GM23338 (cell line): ENCODE measurements at regions not wholly inside any gene's neighbourhood (a gene's known extent, or its start where the extent isn't known, plus 50 kb on each side); places are given as distances from the start of the nearest gene placed in this dataset.

Experiments used
- ATAC-seq: fragments of 200-7000 bp; cut with Tn5 transposase; 3 replicates; pipeline ENCODE4 v1.9.1; 2020
- DNase-seq: peaks from one replicate; pipeline ENCODE4 v3.0.0-alpha.2; 2015; ENCODE audit warnings: low spot score
- H2AFZ ChIP-seq: fragments of 200-600 bp; sonication (generic); 2 replicates; pipeline ENCODE4 v1.8.0; 2016; ENCODE audit warnings: antibody characterized with exemption, mild to moderate bottlenecking, moderate library complexity
- H3F3A ChIP-seq: fragments of 200-600 bp; sonication (generic); replicated peaks from 2 replicates; pipeline ENCODE4 v1.8.0; 2017; ENCODE audit warnings: antibody characterized with exemption, mixed run types, low read depth
- H3K27ac ChIP-seq: fragments of 200-600 bp; sonication (generic); 2 replicates; pipeline ENCODE4 v1.6.1; 2016; ENCODE audit warnings: low read depth
- H3K27me3 ChIP-seq: fragments of 200-600 bp; sonication (generic); 2 replicates; pipeline ENCODE4 v1.8.0; 2016; ENCODE audit warnings: mild to moderate bottlenecking, mixed run types, moderate library complexity; ENCODE audit not compliant: insufficient read depth
- H3K36me3 ChIP-seq: fragments of 200-600 bp; sonication (generic); 2 replicates; pipeline ENCODE4 v1.8.0; 2016; ENCODE audit warnings: mild to moderate bottlenecking; ENCODE audit not compliant: insufficient read depth
- H3K4me1 ChIP-seq: fragments of 200-600 bp; sonication (generic); 2 replicates; pipeline ENCODE4 v1.8.0; 2016; ENCODE audit warnings: mild to moderate bottlenecking, moderate library complexity; ENCODE audit not compliant: insufficient read depth
- H3K4me2 ChIP-seq: fragments of 200-600 bp; sonication (generic); 2 replicates; pipeline ENCODE4 v1.7.1; 2017; ENCODE audit warnings: mixed run types
- H3K4me3 ChIP-seq: fragments of 200-600 bp; sonication (generic); 2 replicates; pipeline ENCODE4 v1.6.1; 2016; ENCODE audit warnings: mixed run types
- H3K79me2 ChIP-seq: fragments of 200-600 bp; sonication (generic); replicated peaks from 2 replicates; pipeline ENCODE4 v1.8.0; 2017; ENCODE audit warnings: mild to moderate bottlenecking; ENCODE audit not compliant: insufficient read depth
- H3K9me2 ChIP-seq: fragments of 200-600 bp; sonication (generic); 2 replicates; pipeline ENCODE4 v1.8.0; 2017; ENCODE audit not compliant: insufficient read depth
- H4K20me1 ChIP-seq: fragments of 200-600 bp; sonication (generic); replicated peaks from 2 replicates; pipeline ENCODE4 v1.8.0; 2017; ENCODE audit warnings: mild to moderate bottlenecking; ENCODE audit not compliant: insufficient read depth
- H3K27ac Mint-ChIP-seq: 2 replicates; pipeline ENCODE4 v1.8.0; 2020; ENCODE audit warnings: inconsistent platforms, mild to moderate bottlenecking, moderate library complexity, mixed read lengths
- H3K27me3 Mint-ChIP-seq: 3 replicates; pipeline ENCODE4 v1.8.0; 2022; ENCODE audit warnings: low read depth, mild to moderate bottlenecking, moderate library complexity, mixed read lengths, inconsistent platforms; ENCODE audit not compliant: insufficient read depth, poor library complexity
- H3K36me3 Mint-ChIP-seq: 3 replicates; pipeline ENCODE4 v1.8.0; 2021; ENCODE audit warnings: low read depth, mild to moderate bottlenecking, inconsistent platforms, moderate library complexity, mixed read lengths
- H3K4me1 Mint-ChIP-seq: 3 replicates; pipeline ENCODE4 v1.8.0; 2020; ENCODE audit warnings: mild to moderate bottlenecking, inconsistent platforms, mixed read lengths
- H3K4me3 Mint-ChIP-seq: 3 replicates; pipeline ENCODE4 v1.8.0; 2021; ENCODE audit warnings: moderate library complexity, mild to moderate bottlenecking, inconsistent platforms, mixed read lengths
- H3K9me3 Mint-ChIP-seq: 3 replicates; pipeline ENCODE4 v1.8.0; 2020; ENCODE audit warnings: moderate library complexity, mild to moderate bottlenecking, inconsistent platforms, mixed read lengths
- CREB1 ChIP-seq: fragments of 250-450 bp; sonication (Bioruptor Pico); IDR thresholded peaks from 2 replicates; pipeline ENCODE4 v1.5.0; 2020; ENCODE audit warnings: low read depth, mild to moderate bottlenecking, moderate library complexity
- EZH2 ChIP-seq: fragments of 200-600 bp; sonication (generic); IDR thresholded peaks from one replicate; pipeline ENCODE4 v1.8.0; 2017; ENCODE audit warnings: antibody characterized with exemption, mild to moderate bottlenecking, low read depth; ENCODE audit not compliant: unreplicated experiment
- EZH2phosphoT487 ChIP-seq: fragments of 200-600 bp; sonication (generic); IDR thresholded peaks from one replicate; pipeline ENCODE4 v1.8.1; 2018; ENCODE audit warnings: antibody characterized with exemption; ENCODE audit not compliant: unreplicated experiment
- JUNB ChIP-seq: IDR thresholded peaks from one replicate; pipeline ENCODE4 v1.6.1; 2016; ENCODE audit warnings: antibody characterized with exemption; ENCODE audit not compliant: unreplicated experiment
- NANOG ChIP-seq: IDR thresholded peaks from 2 replicates; pipeline ENCODE4 v1.6.1; 2016; ENCODE audit warnings: antibody characterized with exemption, borderline replicate concordance
- POLR2AphosphoS5 ChIP-seq: IDR thresholded peaks from 2 replicates; pipeline ENCODE4 v1.6.1; 2016; ENCODE audit warnings: antibody characterized with exemption, low read depth
- STAT1 ChIP-seq: IDR thresholded peaks from one replicate; pipeline ENCODE4 v1.6.1; 2016; ENCODE audit warnings: antibody characterized with exemption; ENCODE audit not compliant: unreplicated experiment
- ZNF114 ChIP-seq: fragments of 250-450 bp; sonication (Bioruptor Pico); IDR thresholded peaks from 2 replicates; pipeline ENCODE4 v1.5.0; 2020; ENCODE audit warnings: mild to moderate bottlenecking, moderate library complexity
- ZNF331 ChIP-seq: fragments of 250-450 bp; sonication (Bioruptor Pico); IDR thresholded peaks from 2 replicates; pipeline ENCODE4 v1.5.0; 2020; ENCODE audit warnings: low read depth, mild to moderate bottlenecking, moderate library complexity
- TF ChIP-seq, protein P1 (sequence below): IDR thresholded peaks from one replicate; pipeline ENCODE4 v1.6.1; 2018; ENCODE audit warnings: antibody characterized with exemption; ENCODE audit not compliant: unreplicated experiment
- TF ChIP-seq, protein P2 (sequence below): fragments of 250-450 bp; sonication (Bioruptor Pico); IDR thresholded peaks from 2 replicates; pipeline ENCODE4 v1.5.0; 2020; ENCODE audit warnings: mild to moderate bottlenecking, moderate library complexity
- TF ChIP-seq, protein P3 (sequence below), 2 experiments: fragments of 200-600 bp in 1 of 2; sonication (generic) in 1 of 2; conservative IDR thresholded peaks; 2 replicates each; pipeline versions ENCODE4 v1.5.1 to v1.6.1; 2016 to 2017; ENCODE audit warnings: antibody characterized with exemption in 2 of 2, low read depth in 2 of 2, mild to moderate bottlenecking in 2 of 2, moderate library complexity in 1 of 2

DNA sequence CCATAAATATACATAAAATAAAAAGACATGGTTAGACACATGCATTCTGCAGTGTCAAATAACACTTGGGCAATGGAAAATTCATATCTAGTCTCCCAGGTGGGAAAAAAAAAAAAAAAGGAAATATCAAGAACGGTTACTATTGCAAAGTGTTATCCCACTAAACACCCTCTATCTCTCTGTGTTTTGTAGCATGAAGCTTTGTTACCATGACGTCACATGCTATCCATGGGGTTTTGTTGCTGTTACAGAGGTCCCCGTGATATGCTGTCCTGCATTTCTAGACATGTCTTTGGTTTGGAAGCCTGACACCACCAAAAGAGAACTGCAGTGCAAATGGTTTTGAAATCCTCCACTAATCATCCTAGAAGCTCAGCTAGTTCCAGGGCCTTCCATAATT is 50.7 kb upstream of the TLR3 start (continued):
- TF ChIP-seq, protein P1, sequence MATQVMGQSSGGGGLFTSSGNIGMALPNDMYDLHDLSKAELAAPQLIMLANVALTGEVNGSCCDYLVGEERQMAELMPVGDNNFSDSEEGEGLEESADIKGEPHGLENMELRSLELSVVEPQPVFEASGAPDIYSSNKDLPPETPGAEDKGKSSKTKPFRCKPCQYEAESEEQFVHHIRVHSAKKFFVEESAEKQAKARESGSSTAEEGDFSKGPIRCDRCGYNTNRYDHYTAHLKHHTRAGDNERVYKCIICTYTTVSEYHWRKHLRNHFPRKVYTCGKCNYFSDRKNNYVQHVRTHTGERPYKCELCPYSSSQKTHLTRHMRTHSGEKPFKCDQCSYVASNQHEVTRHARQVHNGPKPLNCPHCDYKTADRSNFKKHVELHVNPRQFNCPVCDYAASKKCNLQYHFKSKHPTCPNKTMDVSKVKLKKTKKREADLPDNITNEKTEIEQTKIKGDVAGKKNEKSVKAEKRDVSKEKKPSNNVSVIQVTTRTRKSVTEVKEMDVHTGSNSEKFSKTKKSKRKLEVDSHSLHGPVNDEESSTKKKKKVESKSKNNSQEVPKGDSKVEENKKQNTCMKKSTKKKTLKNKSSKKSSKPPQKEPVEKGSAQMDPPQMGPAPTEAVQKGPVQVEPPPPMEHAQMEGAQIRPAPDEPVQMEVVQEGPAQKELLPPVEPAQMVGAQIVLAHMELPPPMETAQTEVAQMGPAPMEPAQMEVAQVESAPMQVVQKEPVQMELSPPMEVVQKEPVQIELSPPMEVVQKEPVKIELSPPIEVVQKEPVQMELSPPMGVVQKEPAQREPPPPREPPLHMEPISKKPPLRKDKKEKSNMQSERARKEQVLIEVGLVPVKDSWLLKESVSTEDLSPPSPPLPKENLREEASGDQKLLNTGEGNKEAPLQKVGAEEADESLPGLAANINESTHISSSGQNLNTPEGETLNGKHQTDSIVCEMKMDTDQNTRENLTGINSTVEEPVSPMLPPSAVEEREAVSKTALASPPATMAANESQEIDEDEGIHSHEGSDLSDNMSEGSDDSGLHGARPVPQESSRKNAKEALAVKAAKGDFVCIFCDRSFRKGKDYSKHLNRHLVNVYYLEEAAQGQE: no peak
- TF ChIP-seq STAT1: no peak
- TF ChIP-seq ZNF114: no peak
- no peak for TF ChIP-seq NANOG
- no peak for TF ChIP-seq CREB1 (CRISPR knock-in tag)
- TF ChIP-seq ZNF331: no peak

DNA sequence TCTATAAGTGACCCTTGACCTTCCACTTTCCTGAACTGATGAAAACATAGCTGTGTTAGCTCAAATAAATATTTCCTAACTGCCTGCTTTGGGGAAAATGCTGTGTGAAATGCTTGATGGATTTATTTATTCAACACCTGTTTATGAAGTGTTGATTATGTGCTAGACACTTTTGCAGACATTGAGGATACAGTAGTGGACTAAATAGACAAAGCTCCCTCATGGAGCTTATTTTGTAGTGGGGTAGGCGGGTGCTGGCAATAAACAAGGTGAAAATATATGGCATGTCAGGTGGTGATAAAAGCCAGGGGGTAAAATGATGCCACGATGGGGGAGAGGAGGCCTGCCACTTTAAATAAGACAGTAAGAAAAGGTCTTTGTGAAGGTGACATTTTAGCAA is 50.2 kb upstream of the TLR3 start:
- no peak for DNase-seq
- Histone ChIP-seq H3K27ac (no peak overlapping the region), H3K79me2 (no peaks in the 10 kb centered on the region), H3K4me1 (peaks cover 11% of the 10 kb centered on the region), H3K4me2 (no peak overlapping the region), H3F3A (peaks cover 7% of the 10 kb centered on the region; the same call in 1 of the 2 replicates), H2AFZ (no peak overlapping the region), H3K9me2 (no peaks in the 10 kb centered on the region), H3K4me3 (no peak overlapping the region), H3K27me3 (no peaks in the 10 kb centered on the region), H4K20me1 (no peaks in the 10 kb centered on the region), H3K36me3 (no peaks in the 10 kb centered on the region)
- Mint-ChIP-seq H3K4me3 (no peak overlapping the region), H3K27ac (no peak overlapping the region), H3K36me3 (peaks cover 8% of the 10 kb centered on the region; the same call in 2 of the 3 replicates), H3K4me1 (peaks cover 28% of the 10 kb centered on the region), H3K9me3 (peaks cover 8% of the 10 kb centered on the region; the same call in 2 of the 3 replicates), H3K27me3 (peaks cover 6% of the 10 kb centered on the region)
- no peak for ATAC-seq
- no peak for TF ChIP-seq CREB1 (CRISPR knock-in tag)
- no peak for TF ChIP-seq JUNB
- TF ChIP-seq STAT1: no peak
- no peak for TF ChIP-seq EZH2phosphoT487
- no peak for TF ChIP-seq NANOG
- TF ChIP-seq POLR2AphosphoS5: no peak
- TF ChIP-seq ZNF114: no peak
- no peak for TF ChIP-seq ZNF331
- TF ChIP-seq, protein P2, sequence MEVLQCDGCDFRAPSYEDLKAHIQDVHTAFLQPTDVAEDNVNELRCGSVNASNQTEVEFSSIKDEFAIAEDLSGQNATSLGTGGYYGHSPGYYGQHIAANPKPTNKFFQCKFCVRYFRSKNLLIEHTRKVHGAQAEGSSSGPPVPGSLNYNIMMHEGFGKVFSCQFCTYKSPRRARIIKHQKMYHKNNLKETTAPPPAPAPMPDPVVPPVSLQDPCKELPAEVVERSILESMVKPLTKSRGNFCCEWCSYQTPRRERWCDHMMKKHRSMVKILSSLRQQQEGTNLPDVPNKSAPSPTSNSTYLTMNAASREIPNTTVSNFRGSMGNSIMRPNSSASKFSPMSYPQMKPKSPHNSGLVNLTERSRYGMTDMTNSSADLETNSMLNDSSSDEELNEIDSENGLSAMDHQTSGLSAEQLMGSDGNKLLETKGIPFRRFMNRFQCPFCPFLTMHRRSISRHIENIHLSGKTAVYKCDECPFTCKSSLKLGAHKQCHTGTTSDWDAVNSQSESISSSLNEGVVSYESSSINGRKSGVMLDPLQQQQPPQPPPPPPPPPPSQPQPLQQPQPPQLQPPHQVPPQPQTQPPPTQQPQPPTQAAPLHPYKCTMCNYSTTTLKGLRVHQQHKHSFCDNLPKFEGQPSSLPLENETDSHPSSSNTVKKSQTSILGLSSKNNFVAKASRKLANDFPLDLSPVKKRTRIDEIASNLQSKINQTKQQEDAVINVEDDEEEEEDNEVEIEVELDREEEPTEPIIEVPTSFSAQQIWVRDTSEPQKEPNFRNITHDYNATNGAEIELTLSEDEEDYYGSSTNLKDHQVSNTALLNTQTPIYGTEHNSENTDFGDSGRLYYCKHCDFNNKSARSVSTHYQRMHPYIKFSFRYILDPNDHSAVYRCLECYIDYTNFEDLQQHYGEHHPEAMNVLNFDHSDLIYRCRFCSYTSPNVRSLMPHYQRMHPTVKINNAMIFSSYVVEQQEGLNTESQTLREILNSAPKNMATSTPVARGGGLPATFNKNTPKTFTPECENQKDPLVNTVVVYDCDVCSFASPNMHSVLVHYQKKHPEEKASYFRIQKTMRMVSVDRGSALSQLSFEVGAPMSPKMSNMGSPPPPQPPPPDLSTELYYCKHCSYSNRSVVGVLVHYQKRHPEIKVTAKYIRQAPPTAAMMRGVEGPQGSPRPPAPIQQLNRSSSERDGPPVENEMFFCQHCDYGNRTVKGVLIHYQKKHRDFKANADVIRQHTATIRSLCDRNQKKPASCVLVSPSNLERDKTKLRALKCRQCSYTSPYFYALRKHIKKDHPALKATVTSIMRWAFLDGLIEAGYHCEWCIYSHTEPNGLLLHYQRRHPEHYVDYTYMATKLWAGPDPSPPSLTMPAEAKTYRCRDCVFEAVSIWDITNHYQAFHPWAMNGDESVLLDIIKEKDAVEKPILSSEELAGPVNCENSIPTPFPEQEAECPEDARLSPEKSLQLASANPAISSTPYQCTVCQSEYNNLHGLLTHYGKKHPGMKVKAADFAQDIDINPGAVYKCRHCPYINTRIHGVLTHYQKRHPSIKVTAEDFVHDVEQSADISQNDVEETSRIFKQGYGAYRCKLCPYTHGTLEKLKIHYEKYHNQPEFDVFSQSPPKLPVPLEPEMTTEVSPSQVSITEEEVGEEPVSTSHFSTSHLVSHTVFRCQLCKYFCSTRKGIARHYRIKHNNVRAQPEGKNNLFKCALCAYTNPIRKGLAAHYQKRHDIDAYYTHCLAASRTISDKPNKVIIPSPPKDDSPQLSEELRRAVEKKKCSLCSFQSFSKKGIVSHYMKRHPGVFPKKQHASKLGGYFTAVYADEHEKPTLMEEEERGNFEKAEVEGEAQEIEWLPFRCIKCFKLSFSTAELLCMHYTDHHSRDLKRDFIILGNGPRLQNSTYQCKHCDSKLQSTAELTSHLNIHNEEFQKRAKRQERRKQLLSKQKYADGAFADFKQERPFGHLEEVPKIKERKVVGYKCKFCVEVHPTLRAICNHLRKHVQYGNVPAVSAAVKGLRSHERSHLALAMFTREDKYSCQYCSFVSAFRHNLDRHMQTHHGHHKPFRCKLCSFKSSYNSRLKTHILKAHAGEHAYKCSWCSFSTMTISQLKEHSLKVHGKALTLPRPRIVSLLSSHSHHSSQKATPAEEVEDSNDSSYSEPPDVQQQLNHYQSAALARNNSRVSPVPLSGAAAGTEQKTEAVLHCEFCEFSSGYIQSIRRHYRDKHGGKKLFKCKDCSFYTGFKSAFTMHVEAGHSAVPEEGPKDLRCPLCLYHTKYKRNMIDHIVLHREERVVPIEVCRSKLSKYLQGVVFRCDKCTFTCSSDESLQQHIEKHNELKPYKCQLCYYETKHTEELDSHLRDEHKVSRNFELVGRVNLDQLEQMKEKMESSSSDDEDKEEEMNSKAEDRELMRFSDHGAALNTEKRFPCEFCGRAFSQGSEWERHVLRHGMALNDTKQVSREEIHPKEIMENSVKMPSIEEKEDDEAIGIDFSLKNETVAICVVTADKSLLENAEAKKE (CRISPR knock-in tag): no peak
- TF ChIP-seq EZH2: no peak
- TF ChIP-seq, protein P3, sequence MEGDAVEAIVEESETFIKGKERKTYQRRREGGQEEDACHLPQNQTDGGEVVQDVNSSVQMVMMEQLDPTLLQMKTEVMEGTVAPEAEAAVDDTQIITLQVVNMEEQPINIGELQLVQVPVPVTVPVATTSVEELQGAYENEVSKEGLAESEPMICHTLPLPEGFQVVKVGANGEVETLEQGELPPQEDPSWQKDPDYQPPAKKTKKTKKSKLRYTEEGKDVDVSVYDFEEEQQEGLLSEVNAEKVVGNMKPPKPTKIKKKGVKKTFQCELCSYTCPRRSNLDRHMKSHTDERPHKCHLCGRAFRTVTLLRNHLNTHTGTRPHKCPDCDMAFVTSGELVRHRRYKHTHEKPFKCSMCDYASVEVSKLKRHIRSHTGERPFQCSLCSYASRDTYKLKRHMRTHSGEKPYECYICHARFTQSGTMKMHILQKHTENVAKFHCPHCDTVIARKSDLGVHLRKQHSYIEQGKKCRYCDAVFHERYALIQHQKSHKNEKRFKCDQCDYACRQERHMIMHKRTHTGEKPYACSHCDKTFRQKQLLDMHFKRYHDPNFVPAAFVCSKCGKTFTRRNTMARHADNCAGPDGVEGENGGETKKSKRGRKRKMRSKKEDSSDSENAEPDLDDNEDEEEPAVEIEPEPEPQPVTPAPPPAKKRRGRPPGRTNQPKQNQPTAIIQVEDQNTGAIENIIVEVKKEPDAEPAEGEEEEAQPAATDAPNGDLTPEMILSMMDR (conservative IDR thresholded peaks at IDR 0.05; ENCODE audit: low read depth in 2 of 2): no peak
